Mesodermal cell (in vitro differentiated cells): ENCODE measurements at regions not wholly inside any gene's neighbourhood (a gene's known extent, or its start where the extent isn't known, plus 50 kb on each side); places are given as distances from the start of the nearest gene placed in this dataset.

ENCODE experiments used
- H3K27ac ChIP-seq: 2 replicates; pipeline ENCODE4 v1.7.0; 2013; ENCODE audit warnings: mild to moderate bottlenecking, low read depth, low read length, moderate library complexity; ENCODE audit not compliant: severe bottlenecking
- H3K36me3 ChIP-seq: 2 replicates; pipeline ENCODE4 v1.7.1; 2013; ENCODE audit warnings: mild to moderate bottlenecking, low read length, moderate library complexity; ENCODE audit not compliant: control insufficient read depth, insufficient read depth
- H3K4me1 ChIP-seq: one replicate; pipeline ENCODE4 v1.7.1; 2013; ENCODE audit warnings: mild to moderate bottlenecking, low read length; ENCODE audit not compliant: insufficient read depth, control insufficient read depth, poor library complexity, severe bottlenecking
- H3K4me3 ChIP-seq: 2 replicates; pipeline ENCODE4 v1.7.0; 2013; ENCODE audit warnings: low read length, control low read depth, mild to moderate bottlenecking; ENCODE audit not compliant: insufficient read depth, poor library complexity, severe bottlenecking; ENCODE audit errors: extremely low read depth
- H3K9me3 ChIP-seq: 2 replicates; pipeline ENCODE4 v1.7.1; 2013; ENCODE audit warnings: mild to moderate bottlenecking, low read length, moderate library complexity; ENCODE audit not compliant: control insufficient read depth
- WGBS, 2 experiments: methylation state at CpG; one replicate each; pipeline ENCODE4 v1.1.5; 2013; ENCODE audit warnings: missing lambda C conversion rate in 2 of 2; ENCODE audit not compliant: insufficient coverage in 2 of 2; 5-methylcytosine and 5-hydroxymethylcytosine counted together

- Histone ChIP-seq H3K27ac (no peak overlapping the region), H3K36me3 (no peaks in the 10 kb centered on the region), H3K4me3 (no peak overlapping the region), H3K4me1 (no peaks in the 10 kb centered on the region), H3K9me3 (no peaks in the 10 kb centered on the region)
- WGBS, 2 experiments, result 79% methylated on average over 16 of the region's 16 CpGs
These were observed 297.8 kb downstream of the ADGRD1 start for GRCh38 chr12:131251336-131252101.

GRCh38 chr12:131253376-131254026 lies 299.8 kb downstream of the ADGRD1 start:
- Histone ChIP-seq H3K36me3 (no peaks in the 10 kb centered on the region), H3K4me3 (no peak overlapping the region), H3K4me1 (no peaks in the 10 kb centered on the region), H3K9me3 (no peaks in the 10 kb centered on the region), H3K27ac (no peak overlapping the region)
- 87 to 92% methylated on average over 3 to 5 of the region's 6 CpGs for WGBS, 2 experiments

DNA sequence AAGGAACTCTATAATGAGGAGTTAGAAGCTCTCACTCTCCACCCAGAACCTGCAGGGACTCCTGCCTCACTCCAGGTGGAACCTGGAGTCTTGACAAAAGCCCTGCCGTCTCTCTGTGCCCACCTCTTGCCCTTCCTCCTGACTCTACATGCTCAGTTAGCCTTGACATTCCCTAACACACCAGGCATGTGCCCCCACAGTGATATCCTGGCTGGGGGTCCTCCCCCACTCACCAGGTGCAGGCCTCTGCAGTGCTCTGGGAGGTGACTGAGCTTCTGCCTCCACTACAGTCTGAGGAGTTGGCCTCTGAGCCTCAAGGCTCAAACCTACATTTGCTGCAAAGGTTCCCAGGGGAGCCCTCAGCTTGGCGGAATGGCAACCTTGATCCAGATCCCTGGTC lies 300.7 kb downstream of the ADGRD1 start:
- 63 to 85% methylated on average over 1 to 2 of the region's 2 CpGs for WGBS, 2 experiments
- H3K4me1 ChIP-seq, result no peaks in the 10 kb centered on the region

GRCh38 chr12:131258398-131258797 lies 304.7 kb downstream of the ADGRD1 start:
- Histone ChIP-seq H3K27ac (no peak overlapping the region), H3K4me1 (no peaks in the 10 kb centered on the region), H3K9me3 (no peaks in the 10 kb centered on the region), H3K4me3 (no peak overlapping the region), H3K36me3 (no peaks in the 10 kb centered on the region)
- WGBS, 2 experiments, result 80 to 95% methylated on average over 1 to 2 of the region's 8 CpGs

More for the DNA sequence above, 300.7 kb downstream of the ADGRD1 start:
- H3K36me3 ChIP-seq, result no peaks in the 10 kb centered on the region
- no peak overlapping the region for H3K4me3 ChIP-seq
- no peak overlapping the region for H3K27ac ChIP-seq
- no peaks in the 10 kb centered on the region for H3K9me3 ChIP-seq

DNA sequence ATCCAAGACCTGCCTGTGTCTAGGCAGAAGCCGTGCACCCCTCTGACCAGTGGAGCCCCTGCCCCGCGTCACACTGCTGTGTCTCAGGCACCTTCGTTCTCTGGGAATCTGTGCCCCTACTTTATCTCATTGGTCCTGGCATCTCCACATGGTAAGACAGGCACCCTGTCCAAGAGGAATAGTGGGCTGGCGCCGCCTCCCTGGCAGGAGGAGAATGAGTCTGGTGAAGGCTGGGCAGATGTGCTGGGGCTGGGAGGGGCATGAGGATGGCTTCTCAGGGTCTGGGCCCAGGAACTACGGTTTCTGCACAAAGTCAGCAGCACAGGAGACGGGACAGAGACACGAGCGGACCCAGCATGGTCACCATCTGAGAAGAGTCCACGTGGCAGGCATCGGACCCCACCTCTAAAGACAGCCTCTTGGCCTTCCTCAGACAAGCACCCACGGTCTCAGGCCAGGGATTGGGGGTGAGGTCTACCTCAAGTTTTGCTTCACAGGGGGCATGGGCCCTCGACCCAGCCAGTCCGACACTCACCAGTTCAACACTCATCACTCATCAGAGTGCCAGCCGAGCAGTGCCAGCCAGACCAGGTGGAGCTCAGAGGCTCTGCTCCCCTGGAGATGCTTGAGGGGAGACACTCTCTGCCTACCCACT lies 306.7 kb downstream of the ADGRD1 start:
- Histone ChIP-seq H3K9me3 (no peaks in the 10 kb centered on the region), H3K4me3 (no peak overlapping the region), H3K36me3 (no peaks in the 10 kb centered on the region), H3K27ac (no peak overlapping the region), H3K4me1 (no peaks in the 10 kb centered on the region)
- 86 to 87% methylated on average over 12 to 16 of the region's 16 CpGs for WGBS, 2 experiments

DNA sequence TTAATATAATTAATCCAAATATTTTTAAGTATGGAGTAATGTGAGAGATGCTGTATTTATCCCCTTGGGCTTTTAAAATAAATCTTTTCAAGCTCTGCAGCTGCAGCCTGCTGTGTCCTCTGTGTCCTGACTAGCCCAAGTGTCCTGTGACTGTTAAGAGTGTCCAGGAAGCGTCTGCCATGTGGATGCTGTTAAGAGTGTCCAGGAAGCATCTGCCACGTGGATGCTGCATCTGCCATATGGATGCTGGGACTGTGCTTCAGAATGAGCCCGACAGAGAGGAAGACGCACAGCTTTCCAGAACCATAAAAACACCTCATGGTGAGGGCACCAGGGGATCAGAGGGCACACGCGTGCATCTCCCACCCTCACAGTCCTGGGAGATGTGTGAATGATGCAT lies 307.2 kb downstream of the ADGRD1 start:
- no peaks in the 10 kb centered on the region for H3K4me1 ChIP-seq
- H3K4me3 ChIP-seq, result no peak overlapping the region
- 89 to 94% methylated on average over 4 to 6 of the region's 6 CpGs for WGBS, 2 experiments
- no peak overlapping the region for H3K27ac ChIP-seq
- no peaks in the 10 kb centered on the region for H3K36me3 ChIP-seq
- H3K9me3 ChIP-seq, result no peaks in the 10 kb centered on the region

DNA sequence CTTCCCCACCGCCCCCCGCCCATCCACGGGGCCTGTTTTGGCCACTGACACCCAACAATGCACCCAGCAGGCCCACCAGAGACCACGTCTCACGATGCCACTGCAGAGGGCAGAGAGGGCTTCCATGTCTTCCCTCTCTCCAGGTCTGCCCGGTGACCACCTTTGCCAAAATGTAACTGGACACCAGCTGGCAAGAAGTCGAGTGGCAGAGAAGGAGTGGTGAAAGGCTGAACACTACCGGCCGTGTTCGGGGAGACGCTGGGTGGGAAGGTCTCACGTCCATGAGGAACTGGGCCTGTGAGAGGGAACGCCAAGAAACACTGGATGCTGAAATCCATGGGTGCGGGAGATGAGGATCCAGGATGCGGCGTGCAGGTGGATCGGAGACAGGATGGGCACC lies 308.2 kb downstream of the ADGRD1 start:
- WGBS, 2 experiments, result 89 to 93% methylated on average over 11 to 16 of the region's 17 CpGs
- Histone ChIP-seq H3K4me1 (no peaks in the 10 kb centered on the region), H3K9me3 (no peaks in the 10 kb centered on the region), H3K36me3 (no peaks in the 10 kb centered on the region), H3K4me3 (no peak overlapping the region), H3K27ac (no peak overlapping the region)

DNA sequence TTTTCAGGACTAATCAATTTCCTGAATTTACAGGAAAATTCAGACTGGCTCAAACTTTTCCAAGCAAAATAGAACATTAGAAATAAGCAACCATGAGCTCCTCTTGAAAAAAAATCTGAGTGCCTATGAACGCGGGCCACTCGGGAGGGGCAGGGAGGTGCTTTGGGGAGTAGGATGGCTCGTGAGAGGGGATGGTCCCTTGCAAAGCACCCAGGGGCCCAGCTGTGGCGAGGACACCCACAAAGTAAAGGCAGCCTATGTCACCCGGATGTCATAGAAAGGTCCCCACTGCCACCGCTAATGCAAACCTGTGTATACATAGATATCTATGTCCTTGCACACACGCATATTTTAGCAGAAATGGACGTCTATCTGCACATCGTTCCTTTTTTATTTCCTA lies 309.9 kb downstream of the ADGRD1 start:
- Histone ChIP-seq H3K4me1 (no peaks in the 10 kb centered on the region), H3K9me3 (no peaks in the 10 kb centered on the region), H3K27ac (no peak overlapping the region), H3K36me3 (no peaks in the 10 kb centered on the region), H3K4me3 (no peak overlapping the region)
- 84 to 89% methylated on average over 10 of the region's 10 CpGs for WGBS, 2 experiments

GRCh38 chr12:131264635-131265034 lies 310.9 kb downstream of the ADGRD1 start:
- 86 to 93% methylated on average over 3 to 5 of the region's 10 CpGs for WGBS, 2 experiments

DNA sequence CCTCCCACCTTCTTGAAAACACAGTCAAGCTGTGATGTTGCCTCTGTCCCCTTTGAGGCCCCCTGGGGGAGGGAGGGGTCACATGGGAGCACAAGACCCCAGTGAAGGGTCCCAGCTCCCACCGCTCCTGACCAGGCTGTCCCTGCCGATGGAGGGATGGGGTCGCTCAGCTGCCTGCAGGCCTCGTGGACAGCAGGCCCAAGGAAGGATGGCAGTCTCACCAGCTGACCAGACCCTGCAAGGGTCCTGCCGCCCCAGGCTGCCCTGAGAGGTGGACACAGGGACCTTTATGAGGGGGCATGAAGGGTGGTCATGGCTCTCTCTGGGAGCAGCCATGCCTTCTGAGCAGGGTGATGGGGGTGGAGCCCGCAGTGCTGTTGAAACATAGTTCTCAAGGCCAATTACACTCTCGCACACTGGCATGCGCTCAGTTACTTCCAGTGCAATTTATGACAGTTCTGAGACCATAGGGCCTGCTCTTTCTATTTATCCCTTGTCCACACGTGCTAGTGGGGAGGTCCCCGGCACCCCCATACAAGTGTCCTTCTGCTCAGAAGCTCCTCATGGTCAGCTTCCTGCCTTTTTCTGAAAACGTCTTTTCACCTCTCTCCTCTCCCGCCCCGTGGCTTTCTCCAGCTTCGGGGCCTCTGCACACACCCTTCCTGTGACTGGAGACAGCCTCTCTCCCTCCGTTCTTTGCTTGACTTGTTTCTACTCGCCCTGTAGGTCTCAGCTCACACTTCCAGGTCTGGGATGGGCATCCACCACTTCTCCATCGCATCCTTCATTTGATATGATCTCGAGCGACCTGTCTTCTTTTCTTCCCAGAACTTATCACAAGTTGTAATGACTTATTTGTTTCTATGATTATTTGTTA lies 313.1 kb downstream of the ADGRD1 start:
- 83 to 90% methylated on average over 16 of the region's 19 CpGs for WGBS, 2 experiments
- H3K4me3 ChIP-seq, result no peak overlapping the region
- H3K27ac ChIP-seq, result no peak overlapping the region
- no peaks in the 10 kb centered on the region for H3K9me3 ChIP-seq
- H3K4me1 ChIP-seq, result no peaks in the 10 kb centered on the region
- no peaks in the 10 kb centered on the region for H3K36me3 ChIP-seq

More at GRCh38 chr12:131264635-131265034, 310.9 kb downstream of the ADGRD1 start:
- H3K36me3 ChIP-seq, result no peaks in the 10 kb centered on the region
- H3K9me3 ChIP-seq, result no peaks in the 10 kb centered on the region
- no peaks in the 10 kb centered on the region for H3K4me1 ChIP-seq
- H3K27ac ChIP-seq, result no peak overlapping the region
- H3K4me3 ChIP-seq, result no peak overlapping the region
